ENCODE measurements at regions not wholly inside any gene's neighbourhood (a gene's known extent, or its start where the extent isn't known, plus 50 kb on each side); places are given as distances from the start of the nearest gene placed in this dataset.

GRCh38 chr6:134819863-134820800 lies 129.8 kb downstream of the ALDH8A1 start:
- TF ChIP-seq POLR2A (IDR thresholded peaks at IDR 0.05): no peak
- no peak for TF ChIP-seq POLR2AphosphoS5 (IDR thresholded peaks at IDR 0.05)
- no peak for TF ChIP-seq EP300 (IDR thresholded peaks at IDR 0.05)
- Histone ChIP-seq H3K27ac (no peak overlapping the region), H3K9me3 (no peaks in the 10 kb centered on the region), H3K4me3 (no peak overlapping the region), H3K4me1 (peaks cover 0 to 8% (median 4%) of the 10 kb centered on the region in 4 donors), H3K36me3 (no peaks in the 10 kb centered on the region), H3K27me3 (no peaks in the 10 kb centered on the region)
- 89 to 90% methylated on average over 3 of the region's 3 CpGs for WGBS, 2 donors
- DNase-seq: no peak
- intact Hi-C loops (cut with DNase I): loop anchor here (5.0 kb wide), 1 partner anchor 643 kb away; no protein-coding TSS in a partner anchor

GRCh38 chr6:134819236-134819635 lies 130.7 kb downstream of the ALDH8A1 start:
- Histone ChIP-seq H3K27me3 (no peaks in the 10 kb centered on the region), H3K4me1 (peaks cover 0 to 8% (median 4%) of the 10 kb centered on the region in 4 donors), H3K36me3 (no peaks in the 10 kb centered on the region), H3K27ac (no peak overlapping the region), H3K9me3 (no peaks in the 10 kb centered on the region), H3K4me3 (no peak overlapping the region)
- TF ChIP-seq POLR2AphosphoS5 (IDR thresholded peaks at IDR 0.05) (no peak), POLR2A (IDR thresholded peaks at IDR 0.05) (no peak), EP300 (IDR thresholded peaks at IDR 0.05) (no peak)
- TF ChIP-seq, protein P1, sequence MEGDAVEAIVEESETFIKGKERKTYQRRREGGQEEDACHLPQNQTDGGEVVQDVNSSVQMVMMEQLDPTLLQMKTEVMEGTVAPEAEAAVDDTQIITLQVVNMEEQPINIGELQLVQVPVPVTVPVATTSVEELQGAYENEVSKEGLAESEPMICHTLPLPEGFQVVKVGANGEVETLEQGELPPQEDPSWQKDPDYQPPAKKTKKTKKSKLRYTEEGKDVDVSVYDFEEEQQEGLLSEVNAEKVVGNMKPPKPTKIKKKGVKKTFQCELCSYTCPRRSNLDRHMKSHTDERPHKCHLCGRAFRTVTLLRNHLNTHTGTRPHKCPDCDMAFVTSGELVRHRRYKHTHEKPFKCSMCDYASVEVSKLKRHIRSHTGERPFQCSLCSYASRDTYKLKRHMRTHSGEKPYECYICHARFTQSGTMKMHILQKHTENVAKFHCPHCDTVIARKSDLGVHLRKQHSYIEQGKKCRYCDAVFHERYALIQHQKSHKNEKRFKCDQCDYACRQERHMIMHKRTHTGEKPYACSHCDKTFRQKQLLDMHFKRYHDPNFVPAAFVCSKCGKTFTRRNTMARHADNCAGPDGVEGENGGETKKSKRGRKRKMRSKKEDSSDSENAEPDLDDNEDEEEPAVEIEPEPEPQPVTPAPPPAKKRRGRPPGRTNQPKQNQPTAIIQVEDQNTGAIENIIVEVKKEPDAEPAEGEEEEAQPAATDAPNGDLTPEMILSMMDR (IDR thresholded peaks at IDR 0.05): no peak
- WGBS, 2 donors: 88 to 91% methylated on average over 2 of the region's 2 CpGs
- intact Hi-C loops (cut with DNase I): no loop called here
- DNase-seq: no peak

- TF ChIP-seq POLR2A (IDR thresholded peaks at IDR 0.05): no peak
- intact Hi-C loops (cut with DNase I): no loop called here
- H3K4me1 ChIP-seq: peaks cover 0 to under 1% (median 0%) of the 10 kb centered on the region in 4 donors
- no peak overlapping the region for H3K4me3 ChIP-seq
- no peak overlapping the region for H3K27ac ChIP-seq
- H3K27me3 ChIP-seq: no peaks in the 10 kb centered on the region
- 93 to 96% methylated on average over 10 of the region's 10 CpGs for WGBS, 2 donors
- no peaks in the 10 kb centered on the region for H3K9me3 ChIP-seq
- DNase-seq: no peak
- H3K36me3 ChIP-seq: no peaks in the 10 kb centered on the region
Measured at GRCh38 chr6:134817448-134817847, 132.5 kb downstream of the ALDH8A1 start.

DNA sequence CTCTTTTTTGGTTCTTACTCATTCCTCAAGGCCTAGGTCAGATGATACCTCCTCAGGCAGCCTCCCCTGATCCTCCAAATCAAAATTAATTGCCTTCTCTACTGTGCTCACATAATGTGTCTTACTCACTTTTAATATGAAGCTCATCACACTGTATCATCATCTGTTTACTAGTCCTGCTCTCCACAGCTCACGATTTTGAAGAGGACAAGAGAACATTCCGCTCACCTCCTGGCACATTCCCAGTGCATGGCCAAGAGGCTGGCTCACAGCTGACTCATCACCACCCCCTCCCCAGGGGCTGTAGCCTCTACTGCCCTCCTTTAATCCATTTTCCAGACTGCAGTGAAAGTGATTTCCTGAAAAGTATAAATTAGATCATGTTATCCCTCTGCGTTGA lies 133.1 kb downstream of the ALDH8A1 start:
- Histone ChIP-seq H3K36me3 (no peaks in the 10 kb centered on the region), H3K9me3 (no peaks in the 10 kb centered on the region), H3K27me3 (no peaks in the 10 kb centered on the region), H3K4me1 (no peaks in the 10 kb centered on the region), H3K4me3 (no peak overlapping the region), H3K27ac (no peak overlapping the region)
- no peak for DNase-seq
- intact Hi-C loops (cut with DNase I): no loop called here
- TF ChIP-seq EP300 (IDR thresholded peaks at IDR 0.05): no peak
- no peak for TF ChIP-seq POLR2A (IDR thresholded peaks at IDR 0.05)
- WGBS, 2 donors: 88% methylated on average over 3 of the region's 3 CpGs

DNA sequence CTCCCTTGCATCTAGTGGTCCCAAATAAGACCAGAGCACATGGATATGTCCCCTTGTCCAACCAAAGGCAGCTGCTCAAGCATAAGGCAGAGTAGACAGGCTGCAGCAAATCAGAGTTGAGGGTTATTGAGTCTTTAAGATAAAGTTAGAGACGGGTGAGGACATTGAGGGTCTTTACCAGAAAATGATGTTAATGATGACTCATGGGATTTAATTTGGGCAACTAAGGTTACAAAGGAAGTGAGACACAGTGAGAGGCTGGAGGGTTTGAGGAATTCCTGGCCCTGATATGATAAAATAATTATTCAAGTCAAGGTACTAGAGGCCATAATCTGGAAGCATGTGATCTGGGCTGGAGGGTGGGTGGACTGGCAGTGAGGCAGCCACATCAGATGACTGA lies 133.6 kb downstream of the ALDH8A1 start:
- Histone ChIP-seq H3K4me1 (no peaks in the 10 kb centered on the region), H3K9me3 (no peaks in the 10 kb centered on the region), H3K27me3 (no peaks in the 10 kb centered on the region), H3K27ac (no peak overlapping the region), H3K4me3 (no peak overlapping the region), H3K36me3 (no peaks in the 10 kb centered on the region)
- WGBS, 2 donors: 39 to 91% methylated on average over 1 of the region's 1 CpG
- intact Hi-C loops (cut with DNase I): no loop called here
- no peak for DNase-seq
- TF ChIP-seq, protein P1 (IDR thresholded peaks at IDR 0.05): no peak
- TF ChIP-seq POLR2AphosphoS5 (IDR thresholded peaks at IDR 0.05): no peak
- TF ChIP-seq POLR2A (IDR thresholded peaks at IDR 0.05): no peak
- no peak for TF ChIP-seq EP300 (IDR thresholded peaks at IDR 0.05)

- intact Hi-C loops (cut with DNase I): no loop called here
- TF ChIP-seq POLR2A (IDR thresholded peaks at IDR 0.05): no peak
- TF ChIP-seq, protein P1 (IDR thresholded peaks at IDR 0.05): no peak
- no peak for TF ChIP-seq EP300 (IDR thresholded peaks at IDR 0.05)
- no peak for TF ChIP-seq POLR2AphosphoS5 (IDR thresholded peaks at IDR 0.05)
- Histone ChIP-seq H3K27me3 (no peaks in the 10 kb centered on the region), H3K36me3 (no peaks in the 10 kb centered on the region), H3K27ac (no peak overlapping the region), H3K9me3 (no peaks in the 10 kb centered on the region), H3K4me3 (no peak overlapping the region), H3K4me1 (no peaks in the 10 kb centered on the region)
- DNase-seq: no peak
- WGBS, 2 donors: 91 to 93% methylated on average over 4 of the region's 4 CpGs
Measured at GRCh38 chr6:134814076-134814695, 135.7 kb downstream of the ALDH8A1 start.
